Suprapubic skin (tissue), 3 donors: ENCODE measurements at regions not wholly inside any gene's neighbourhood (a gene's known extent, or its start where the extent isn't known, plus 50 kb on each side); places are given as distances from the start of the nearest gene placed in this dataset.

Experiments
- CTCF ChIP-seq, 2 donors: fragments of 200-600 bp in 1 of 2; fragments of 450-650 bp in 1 of 2; sonication (generic) in 1 of 2; IDR thresholded peaks; one replicate each; pipeline ENCODE4 v1.5.1; 2016 to 2019; ENCODE audit warnings: antibody characterized with exemption in 2 of 2, mild to moderate bottlenecking in 1 of 2, moderate library complexity in 1 of 2
- POLR2A ChIP-seq, 2 donors: fragments of 450-650 bp; IDR thresholded peaks; one replicate each; pipeline ENCODE4 v1.6.1; 2017; ENCODE audit warnings: antibody characterized with exemption in 2 of 2, mild to moderate bottlenecking in 2 of 2, moderate library complexity in 2 of 2

GRCh38 chr5:62256161-62257019, 49.6 kb upstream of the KIF2A start:
- TF ChIP-seq POLR2A (IDR thresholded peaks at IDR 0.05) (no peak), CTCF (IDR thresholded peaks at IDR 0.05) (no peak)
